ENCODE measurements at regions not wholly inside any gene's neighbourhood (a gene's known extent, or its start where the extent isn't known, plus 50 kb on each side); places are given as distances from the start of the nearest gene placed in this dataset.

GRCh38 chr1:104852151-104852550 is 1102.5 kb downstream of the AMY1C start:
- DNase-seq (ENCODE audit: low spot score): no peak
- TF ChIP-seq CTCF (conservative IDR thresholded peaks at IDR 0.05; ENCODE audit: low read length): no peak
- TF ChIP-seq EZH2phosphoT487 (IDR thresholded peaks at IDR 0.05; ENCODE audit: borderline replicate concordance, low read depth, low read length): no peak
- H3K4me2 ChIP-seq (ENCODE audit: low read length): no peak overlapping the region
- no peak overlapping the region for H2AFZ ChIP-seq (ENCODE audit: low read length)
- no peak overlapping the region for H3K4me3 ChIP-seq (ENCODE audit: low read depth, low read length, poor library complexity, severe bottlenecking)
- intact Hi-C loops (cut with micrococcal nuclease; ENCODE audit: unreplicated experiment): no loop called here
- H3K36me3 ChIP-seq (ENCODE audit: insufficient read depth, low read length): no peaks in the 10 kb centered on the region
- H3K9me2 ChIP-seq (ENCODE audit: insufficient read depth, low read length): no peaks in the 10 kb centered on the region
- BruUV-seq (replicated peaks): no TSS peak
- H3K27ac ChIP-seq (ENCODE audit: low read depth, low read length, poor library complexity, severe bottlenecking): no peak overlapping the region
- POLR2A ChIA-PET: no interaction called here
- H3K4me1 ChIP-seq (ENCODE audit: insufficient read depth, low read length, poor library complexity, severe bottlenecking): no peaks in the 10 kb centered on the region
- CTCF ChIA-PET (ENCODE audit: unreplicated experiment): no interaction called here
- no peaks in the 10 kb centered on the region for H4K20me1 ChIP-seq (ENCODE audit: insufficient read depth, low read length)
- H3K79me2 ChIP-seq (ENCODE audit: insufficient read depth, low read depth, low read length): no peaks in the 10 kb centered on the region
- H3K9me3 ChIP-seq (ENCODE audit: low read length): no peaks in the 10 kb centered on the region

- Histone ChIP-seq H3K4me3 (ENCODE audit: low read depth, low read length, poor library complexity, severe bottlenecking) (no peak overlapping the region), H2AFZ (ENCODE audit: low read length) (no peak overlapping the region), H3K27ac (ENCODE audit: low read depth, low read length, poor library complexity, severe bottlenecking) (no peak overlapping the region), H3K4me2 (ENCODE audit: low read length) (no peak overlapping the region), H4K20me1 (ENCODE audit: insufficient read depth, low read length) (no peaks in the 10 kb centered on the region), H3K9me2 (ENCODE audit: insufficient read depth, low read length) (no peaks in the 10 kb centered on the region), H3K79me2 (ENCODE audit: insufficient read depth, low read depth, low read length) (no peaks in the 10 kb centered on the region), H3K36me3 (ENCODE audit: insufficient read depth, low read length) (no peaks in the 10 kb centered on the region), H3K9me3 (ENCODE audit: low read length) (no peaks in the 10 kb centered on the region), H3K4me1 (ENCODE audit: insufficient read depth, low read length, poor library complexity, severe bottlenecking) (no peaks in the 10 kb centered on the region)
- TF ChIP-seq CTCF (conservative IDR thresholded peaks at IDR 0.05; ENCODE audit: low read length): no peak
- TF ChIP-seq EZH2phosphoT487 (IDR thresholded peaks at IDR 0.05; ENCODE audit: borderline replicate concordance, low read depth, low read length): no peak
- intact Hi-C loops (cut with micrococcal nuclease; ENCODE audit: unreplicated experiment): no loop called here
- POLR2A ChIA-PET: no interaction called here
- BruUV-seq (replicated peaks): no TSS peak
- CTCF ChIA-PET (ENCODE audit: unreplicated experiment): no interaction called here
- DNase-seq (ENCODE audit: low spot score): no peak
Measured at GRCh38 chr1:104853276-104853675, 1103.6 kb downstream of the AMY1C start.

GRCh38 chr1:104854529-104854928 is 1104.8 kb downstream of the AMY1C start:
- Histone ChIP-seq H3K27ac (ENCODE audit: low read depth, low read length, poor library complexity, severe bottlenecking) (no peak overlapping the region), H3K4me3 (ENCODE audit: low read depth, low read length, poor library complexity, severe bottlenecking) (no peak overlapping the region), H2AFZ (ENCODE audit: low read length) (no peak overlapping the region), H3K4me1 (ENCODE audit: insufficient read depth, low read length, poor library complexity, severe bottlenecking) (no peaks in the 10 kb centered on the region), H4K20me1 (ENCODE audit: insufficient read depth, low read length) (no peaks in the 10 kb centered on the region), H3K4me2 (ENCODE audit: low read length) (no peak overlapping the region), H3K9me3 (ENCODE audit: low read length) (no peaks in the 10 kb centered on the region), H3K36me3 (ENCODE audit: insufficient read depth, low read length) (no peaks in the 10 kb centered on the region), H3K79me2 (ENCODE audit: insufficient read depth, low read depth, low read length) (no peaks in the 10 kb centered on the region), H3K9me2 (ENCODE audit: insufficient read depth, low read length) (no peaks in the 10 kb centered on the region)
- ChIA-PET POLR2A (interaction anchor here (0.6 kb wide), 1 partner anchor 839 kb away, joined by 3 read pairs; no protein-coding TSS in a partner anchor), CTCF (ENCODE audit: unreplicated experiment) (no interaction called here)
- intact Hi-C loops (cut with micrococcal nuclease; ENCODE audit: unreplicated experiment): no loop called here
- no TSS peak for BruUV-seq (replicated peaks)
- DNase-seq (ENCODE audit: low spot score): no peak
- TF ChIP-seq CTCF (conservative IDR thresholded peaks at IDR 0.05; ENCODE audit: low read length) (no peak), EZH2phosphoT487 (IDR thresholded peaks at IDR 0.05; ENCODE audit: borderline replicate concordance, low read depth, low read length) (no peak)

Measured in OCI-LY7 (cell line).